Psoas muscle (tissue), 7 donors: ENCODE measurements at regions not wholly inside any gene's neighbourhood (a gene's known extent, or its start where the extent isn't known, plus 50 kb on each side); places are given as distances from the start of the nearest gene placed in this dataset.
"Not testable (repeated sequence)": the region's sequence is repeated elsewhere in the genome, so short reads cannot be mapped to it uniquely, and the experiment has no call there.

Source experiments
- ATAC-seq, 4 donors: fragments of 200-7000 bp; cut with Tn5 transposase; one replicate each; pipeline ENCODE4 v1.9.1; 2020; ENCODE audit warnings: moderate library complexity in 3 of 4, mild to moderate bottlenecking in 2 of 4
- DNase-seq, 2 donors: peaks; one replicate each; pipeline ENCODE4 v3.0.0-alpha.2; 2020
- H3K27ac ChIP-seq: fragments of 200-600 bp; one replicate; pipeline ENCODE4 v1.8.0; 2022
- H3K27me3 ChIP-seq, 3 donors: fragments of 200-600 bp in 1 of 3; one replicate each; pipeline versions ENCODE4 v1.6.1 to v1.8.0; 2013 to 2022; ENCODE audit warnings: low read length in 2 of 3, mild to moderate bottlenecking in 2 of 3, moderate library complexity in 1 of 3; ENCODE audit not compliant: insufficient read depth in 3 of 3
- H3K36me3 ChIP-seq, 2 donors: fragments of 200-600 bp in 1 of 2; one replicate each; pipeline versions ENCODE4 v1.6.1 to v1.8.0; 2013 to 2022; ENCODE audit warnings: low read depth in 1 of 2, mild to moderate bottlenecking in 1 of 2, moderate library complexity in 1 of 2; ENCODE audit not compliant: insufficient read depth in 1 of 2
- H3K4me1 ChIP-seq: fragments of 200-600 bp; one replicate; pipeline ENCODE4 v1.8.0; 2022
- H3K4me3 ChIP-seq: fragments of 200-600 bp; one replicate; pipeline ENCODE4 v1.8.0; 2022; ENCODE audit warnings: mild to moderate bottlenecking
- H3K9me3 ChIP-seq: fragments of 200-600 bp; one replicate; pipeline ENCODE4 v1.8.0; 2022
- CTCF ChIP-seq: fragments of 200-600 bp; IDR thresholded peaks from one replicate; pipeline ENCODE4 v1.8.0; 2022; ENCODE audit warnings: antibody characterized with exemption
- WGBS, 3 donors: extraction: QIAGEN DNeasy Blood & Tissue Kit; methylation state at CpG; one replicate each; pipeline versions ENCODE4 v1.1.6 to v1.1.7; 2013; 5-methylcytosine and 5-hydroxymethylcytosine counted together
- intact Hi-C, 2 donors: fragments of 100-400 bp; cut with DNase I; formaldehyde crosslinking; loops; one replicate each; pipeline versions ENCODE4 v1.11.0 to v1.14.2; 2022
- donor health status: healthy with polysubstance abuse.
- donor health status: DM: no; HTN: no; CAD: no; lungs with moderate emphysema.
- donor health status: Bipolar disorder and iron deficiency.
- donor health status: healthy.
- donor health status: DM: yes; HTN: yes; CAD: no.
- donor health status: DM: no; HTN: no; CAD: no.
- donor health status: DM: yes; HTN: yes; CAD: no.

DNA sequence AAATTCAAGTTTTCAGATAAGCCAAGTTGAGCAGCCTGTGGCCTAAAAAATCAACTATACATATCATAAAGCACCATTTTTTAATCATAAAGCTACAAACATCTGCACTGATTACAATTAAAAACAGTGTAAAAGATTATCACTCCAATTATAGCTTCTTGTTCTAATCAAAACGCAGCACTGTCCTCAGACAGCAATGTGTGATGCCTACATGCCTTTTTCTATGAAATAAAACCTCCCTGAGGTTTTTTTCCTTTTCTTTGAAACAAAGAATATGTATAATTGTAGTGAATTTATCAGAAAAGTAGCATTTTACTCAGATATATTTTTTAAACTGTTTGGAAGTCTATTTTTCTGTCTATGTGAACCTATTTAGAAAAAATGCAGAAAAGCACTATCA, 366.1 kb upstream of the CCNH start:
- WGBS, 3 donors: 82 to 83% (median 82%) methylated on average over 1 of the region's 1 CpG
- DNase-seq (no peak), ATAC-seq (no peak)
- intact Hi-C loops: no loop called here
- peaks cover 0 to 15% (median 0%) of the 10 kb centered on the region in 3 donors for H3K27me3 ChIP-seq
- H3K4me1 ChIP-seq: no peaks in the 10 kb centered on the region
- TF ChIP-seq CTCF: no peak
- no peak overlapping the region for H3K27ac ChIP-seq
- H3K9me3 ChIP-seq: no peaks in the 10 kb centered on the region
- no peak overlapping the region for H3K4me3 ChIP-seq
- H3K36me3 ChIP-seq: no peaks in the 10 kb centered on the region

DNA sequence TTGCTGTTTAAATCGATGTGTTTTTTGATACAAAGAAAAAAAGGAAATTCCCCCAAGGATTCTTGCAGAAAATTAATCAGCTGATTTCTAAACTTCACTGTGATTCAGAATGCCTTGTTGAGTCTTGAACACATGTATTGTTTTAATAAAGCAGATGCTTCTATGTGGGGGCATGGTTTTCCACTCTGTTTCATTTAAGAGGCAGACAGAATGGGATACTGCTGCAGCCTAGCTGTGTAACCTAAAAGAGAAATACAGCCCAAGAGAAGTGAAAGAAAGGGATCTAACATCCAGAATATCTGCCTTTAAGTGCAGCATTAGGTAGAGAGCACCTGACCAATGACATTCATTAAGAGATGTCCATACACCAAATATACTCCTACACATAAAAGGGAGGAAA, 365.1 kb upstream of the CCNH start:
- Histone ChIP-seq H3K27ac (no peak overlapping the region), H3K27me3 (peaks cover 0 to 12% (median 4%) of the 10 kb centered on the region in 3 donors), H3K4me3 (no peak overlapping the region), H3K4me1 (no peaks in the 10 kb centered on the region), H3K9me3 (no peaks in the 10 kb centered on the region), H3K36me3 (no peaks in the 10 kb centered on the region)
- intact Hi-C loops: no loop called here
- DNase-seq (no peak), ATAC-seq (no peak)
- WGBS, 3 donors: 51 to 73% (median 62%) methylated on average over 1 of the region's 1 CpG
- TF ChIP-seq CTCF: no peak

- ATAC-seq (no peak), DNase-seq (no peak)
- WGBS, 3 donors: 86 to 95% (median 91%) methylated on average over 3 of the region's 3 CpGs
- H3K27me3 ChIP-seq: peaks cover 0 to 12% (median 4%) of the 10 kb centered on the region in 3 donors
- H3K4me1 ChIP-seq: no peaks in the 10 kb centered on the region
- no peaks in the 10 kb centered on the region for H3K9me3 ChIP-seq
- TF ChIP-seq CTCF: no peak
- no peak overlapping the region for H3K27ac ChIP-seq
- no peak overlapping the region for H3K4me3 ChIP-seq
- intact Hi-C loops: no loop called here
- H3K36me3 ChIP-seq: no peaks in the 10 kb centered on the region
These were observed 364.1 kb upstream of the CCNH start for GRCh38 chr5:87776785-87777184.

DNA sequence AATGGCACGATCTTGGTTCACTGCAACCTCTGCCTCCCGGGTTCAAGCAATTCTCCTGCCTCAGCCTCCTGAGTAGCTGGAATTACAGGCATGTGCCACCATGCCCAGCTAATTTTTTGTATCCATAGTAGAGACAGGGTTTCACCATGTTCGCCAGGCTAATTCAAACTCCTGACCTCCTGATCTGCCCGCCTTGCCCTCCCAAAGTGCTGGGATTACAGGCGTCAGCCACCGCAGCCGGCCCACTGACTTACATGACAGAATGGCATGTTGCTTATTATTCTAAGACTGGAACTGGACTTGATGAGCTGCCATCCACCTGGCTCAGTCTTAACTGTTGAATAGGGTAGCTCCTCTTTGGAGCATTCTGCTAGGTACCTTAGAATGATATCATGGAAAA, 363.6 kb upstream of the CCNH start:
- H3K27me3 ChIP-seq: peaks cover 0 to 15% (median 7%) of the 10 kb centered on the region in 3 donors
- DNase-seq, H3K36me3 ChIP-seq, H3K4me1 ChIP-seq, intact Hi-C loops, H3K9me3 ChIP-seq, H3K4me3 ChIP-seq, ATAC-seq, H3K27ac ChIP-seq: not testable (repeated sequence)
- WGBS, 3 donors: 93 to 96% (median 94%) methylated on average over 7 of the region's 7 CpGs

GRCh38 chr5:87775228-87775627, 362.5 kb upstream of the CCNH start:
- H3K36me3 ChIP-seq: no peaks in the 10 kb centered on the region
- H3K27ac ChIP-seq: no peak overlapping the region
- 57 to 71% (median 59%) methylated on average over 2 of the region's 2 CpGs for WGBS, 3 donors
- no peak overlapping the region for H3K4me3 ChIP-seq
- no peaks in the 10 kb centered on the region for H3K4me1 ChIP-seq
- DNase-seq: no peak
- ATAC-seq: no peak
- TF ChIP-seq CTCF: no peak
- intact Hi-C loops: no loop called here
- no peaks in the 10 kb centered on the region for H3K9me3 ChIP-seq
- peaks cover 0 to 15% (median 10%) of the 10 kb centered on the region in 3 donors for H3K27me3 ChIP-seq
